ENCODE measurements at regions not wholly inside any gene's neighbourhood (a gene's known extent, or its start where the extent isn't known, plus 50 kb on each side); places are given as distances from the start of the nearest gene placed in this dataset.

DNA sequence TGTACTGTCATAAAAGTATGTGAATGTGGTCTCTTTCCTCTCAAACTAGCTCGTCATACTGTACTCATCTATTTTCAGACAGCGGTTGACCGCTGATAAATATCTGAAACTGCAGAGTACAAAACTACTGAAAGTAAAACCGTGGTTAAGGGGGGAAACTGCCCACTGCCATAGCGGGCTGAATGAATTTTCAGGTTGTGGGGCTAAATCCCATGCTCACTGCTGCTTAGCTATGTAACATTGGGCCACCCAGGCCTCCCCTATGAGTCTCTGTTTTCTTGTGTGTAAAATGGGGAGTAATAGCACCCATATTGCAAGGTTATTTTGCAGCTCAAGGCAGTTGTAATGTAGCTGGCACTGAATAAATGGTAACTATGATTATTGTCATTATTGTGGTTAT, 82.3 kb downstream of the MSX2 start:
- Histone ChIP-seq H3K36me3 (no peaks in the 10 kb centered on the region), H3K9me3 (peaks cover 0 to 9% of the 10 kb centered on the region in 2 donors), H3K4me3 (no peak overlapping the region), H3K27ac (no peak overlapping the region), H3K4me1 (no peaks in the 10 kb centered on the region), H3K27me3 (no peaks in the 10 kb centered on the region)
- TF ChIP-seq, protein P1, sequence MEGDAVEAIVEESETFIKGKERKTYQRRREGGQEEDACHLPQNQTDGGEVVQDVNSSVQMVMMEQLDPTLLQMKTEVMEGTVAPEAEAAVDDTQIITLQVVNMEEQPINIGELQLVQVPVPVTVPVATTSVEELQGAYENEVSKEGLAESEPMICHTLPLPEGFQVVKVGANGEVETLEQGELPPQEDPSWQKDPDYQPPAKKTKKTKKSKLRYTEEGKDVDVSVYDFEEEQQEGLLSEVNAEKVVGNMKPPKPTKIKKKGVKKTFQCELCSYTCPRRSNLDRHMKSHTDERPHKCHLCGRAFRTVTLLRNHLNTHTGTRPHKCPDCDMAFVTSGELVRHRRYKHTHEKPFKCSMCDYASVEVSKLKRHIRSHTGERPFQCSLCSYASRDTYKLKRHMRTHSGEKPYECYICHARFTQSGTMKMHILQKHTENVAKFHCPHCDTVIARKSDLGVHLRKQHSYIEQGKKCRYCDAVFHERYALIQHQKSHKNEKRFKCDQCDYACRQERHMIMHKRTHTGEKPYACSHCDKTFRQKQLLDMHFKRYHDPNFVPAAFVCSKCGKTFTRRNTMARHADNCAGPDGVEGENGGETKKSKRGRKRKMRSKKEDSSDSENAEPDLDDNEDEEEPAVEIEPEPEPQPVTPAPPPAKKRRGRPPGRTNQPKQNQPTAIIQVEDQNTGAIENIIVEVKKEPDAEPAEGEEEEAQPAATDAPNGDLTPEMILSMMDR (IDR thresholded peaks at IDR 0.05): no peak
- no peak for ATAC-seq
- intact Hi-C loops (cut with DNase I): no loop called here
- no peak for DNase-seq

GRCh38 chr5:174801798-174802197, 77.4 kb downstream of the MSX2 start:
- ATAC-seq (no peak), DNase-seq (no peak)
- TF ChIP-seq, protein P1 (IDR thresholded peaks at IDR 0.05): no peak
- Histone ChIP-seq H3K4me1 (no peaks in the 10 kb centered on the region), H3K9me3 (peaks cover 0 to 15% of the 10 kb centered on the region in 2 donors), H3K27me3 (peaks cover 0 to 20% of the 10 kb centered on the region in 2 donors), H3K27ac (no peak overlapping the region), H3K36me3 (no peaks in the 10 kb centered on the region), H3K4me3 (no peak overlapping the region)
- intact Hi-C loops (cut with DNase I): no loop called here

DNA sequence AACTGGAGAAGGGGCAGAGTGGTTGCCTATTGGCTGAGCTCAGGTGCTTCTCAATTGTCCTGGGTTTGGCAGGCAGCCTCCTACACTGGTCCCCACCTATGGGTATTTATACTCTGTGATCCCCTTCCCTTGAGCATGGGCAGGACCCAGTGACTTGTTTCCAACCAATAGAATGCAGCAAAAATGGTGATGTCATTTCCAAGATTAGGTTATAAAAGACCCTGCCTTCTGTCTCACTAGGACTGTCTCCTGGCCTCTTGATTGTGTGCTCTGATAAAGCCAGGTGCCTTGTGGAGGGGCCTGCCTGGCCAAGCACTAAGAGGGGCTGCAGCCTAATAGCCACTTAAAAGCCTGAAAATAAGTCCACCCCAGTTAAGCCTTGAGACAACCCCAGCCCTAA, 76.1 kb downstream of the MSX2 start:
- intact Hi-C loops (cut with DNase I): no loop called here
- ATAC-seq: no peak
- Histone ChIP-seq H3K36me3 (no peaks in the 10 kb centered on the region), H3K4me3 (no peak overlapping the region), H3K27ac (no peak overlapping the region), H3K27me3 (peaks cover 0 to 34% of the 10 kb centered on the region in 2 donors), H3K9me3 (peaks cover 0 to 13% of the 10 kb centered on the region in 2 donors), H3K4me1 (no peaks in the 10 kb centered on the region)
- DNase-seq: no peak
- TF ChIP-seq, protein P1 (IDR thresholded peaks at IDR 0.05): no peak

DNA sequence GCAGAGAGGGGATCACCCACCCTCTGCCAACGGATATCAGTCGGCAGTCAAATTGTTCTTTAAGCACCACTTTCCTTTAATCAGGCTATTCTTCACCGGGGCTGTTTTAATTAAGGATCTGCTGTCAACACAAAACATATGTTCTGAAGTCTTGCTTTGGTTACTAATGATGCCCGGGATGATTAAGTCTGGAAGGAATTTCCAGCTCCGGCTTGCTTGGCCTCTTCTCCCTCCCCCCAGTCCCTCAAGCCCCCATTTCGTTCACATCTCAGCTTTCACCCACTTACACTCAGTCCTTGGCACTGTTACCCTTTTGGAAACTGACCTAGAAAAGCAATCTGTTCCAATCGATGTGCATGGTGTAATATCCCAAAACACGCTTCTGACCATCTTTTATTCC, 74.7 kb downstream of the MSX2 start:
- H3K27ac ChIP-seq: peak overlapping the region in 1 of 2 donors; percentile 23
- intact Hi-C loops (cut with DNase I): no loop called here

DNA sequence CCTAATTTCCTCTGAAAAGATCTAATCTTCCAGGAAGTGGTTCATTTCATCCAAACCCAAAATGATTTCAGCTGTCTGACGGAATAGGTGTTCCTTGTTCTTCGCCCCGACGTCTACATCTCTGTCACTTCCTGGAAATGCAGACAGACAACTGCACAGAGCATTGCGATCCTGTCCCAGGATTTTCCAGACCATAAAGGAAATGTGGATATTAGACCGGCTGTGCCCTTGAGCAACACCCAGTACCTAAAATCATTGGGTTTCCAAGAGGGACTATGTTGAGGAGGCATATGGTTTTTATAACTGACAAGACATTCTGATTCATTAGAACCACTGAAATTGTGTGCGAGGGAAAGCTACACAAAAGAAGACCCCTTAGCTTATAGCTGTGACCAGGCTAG, 74.2 kb downstream of the MSX2 start:
- ATAC-seq: no peak
- TF ChIP-seq, protein P1 (IDR thresholded peaks at IDR 0.05): no peak
- Histone ChIP-seq H3K9me3 (peaks cover 0 to 6% of the 10 kb centered on the region in 2 donors), H3K36me3 (no peaks in the 10 kb centered on the region), H3K27ac (peak overlapping the region in 1 of 2 donors; percentile 23), H3K4me3 (no peak overlapping the region), H3K27me3 (peaks cover 0 to 44% of the 10 kb centered on the region in 2 donors), H3K4me1 (no peaks in the 10 kb centered on the region)
- intact Hi-C loops (cut with DNase I): no loop called here
- DNase-seq: peak in 1 of 4 donors; percentile 54

More for the DNA sequence above, 74.7 kb downstream of the MSX2 start:
- Histone ChIP-seq H3K27me3 (peaks cover 0 to 39% of the 10 kb centered on the region in 2 donors), H3K9me3 (peaks cover 0 to 9% of the 10 kb centered on the region in 2 donors), H3K4me1 (no peaks in the 10 kb centered on the region), H3K36me3 (no peaks in the 10 kb centered on the region), H3K4me3 (no peak overlapping the region)
- DNase-seq: peak in 2 of 4 donors; percentile 87 to 90
- ATAC-seq: peak; percentile 66
- TF ChIP-seq, protein P1 (IDR thresholded peaks at IDR 0.05): no peak
